HepG2 (cell line): ENCODE measurements at regions not wholly inside any gene's neighbourhood (a gene's known extent, or its start where the extent isn't known, plus 50 kb on each side); places are given as distances from the start of the nearest gene placed in this dataset.

Experiments used
- ATAC-seq: fragments of 200-7000 bp; cut with Tn5 transposase; 3 replicates; pipeline ENCODE4 v1.9.1; 2020; ENCODE audit warnings: mild to moderate bottlenecking, moderate library complexity
- BruUV-seq: library from RNA; stranded (reverse); fragments of 400-500 nt; replicated peaks from 2 replicates; lab custom pipeline; 2021; lab: Mats Ljungman, UMichigan
- CTCF ChIA-PET: fragments of 300-600 bp; formaldehyde crosslinking; extraction: SDS; loops from one replicate; lab custom pipeline; 2021; ENCODE audit warnings: low total read pairs, inconsistent platforms, low intra/inter-chr PET ratio; lab: Yijun Ruan, JAX
- POLR2A ChIA-PET: fragments of 350-600 bp; sonication (Branson Sonifier 250); formaldehyde crosslinking; loops from one replicate; lab custom pipeline; 2020; ENCODE audit warnings: antibody characterized with exemption, inconsistent platforms; lab: Yijun Ruan, JAX
- DNase-seq: peaks from one replicate; pipeline ENCODE4 v3.0.0-alpha.2; 2015; ENCODE audit warnings: low spot score
- FAIRE-seq: peaks from 3 replicates; lab custom pipeline; 2011; peaks lifted over from hg19 to GRCh38; lab: Jason Lieb, UNC
- H2AFZ ChIP-seq: one replicate; pipeline ENCODE4 v1.6.1; 2011; ENCODE audit warnings: low read length, inconsistent platforms
- H3K27ac ChIP-seq: fragments of 300-600 bp; 3 replicates; pipeline ENCODE4 v1.8.0; 2011; ENCODE audit warnings: mixed run types, mild to moderate bottlenecking, mixed read lengths, low read length, inconsistent platforms; ENCODE audit not compliant: insufficient read depth; ENCODE audit errors: extremely low read length
- H3K27me3 ChIP-seq, 2 experiments: fragments of 200-600 bp in 1 of 2; 2 replicates in 1 of 2; 3 replicates in 1 of 2; pipeline versions ENCODE4 v1.6.0 to v1.8.0; 2011; ENCODE audit warnings: low read length in 2 of 2, mild to moderate bottlenecking in 2 of 2, moderate library complexity in 2 of 2, inconsistent platforms in 1 of 2; ENCODE audit not compliant: insufficient read depth in 2 of 2, control insufficient read depth in 1 of 2
- H3K36me3 ChIP-seq, 2 experiments: fragments of 200-600 bp in 1 of 2; replicated peaks in 1 of 2; 2 replicates in 1 of 2; 3 replicates in 1 of 2; pipeline versions ENCODE4 v1.5.1 to v1.8.0; 2011; ENCODE audit warnings: low read length in 2 of 2, inconsistent platforms in 1 of 2; ENCODE audit not compliant: insufficient read depth in 2 of 2, control insufficient read depth in 1 of 2
- H3K4me1 ChIP-seq: 2 replicates; pipeline ENCODE4 v1.5.1; 2012; ENCODE audit warnings: low read length, inconsistent platforms; ENCODE audit not compliant: insufficient read depth
- H3K4me2 ChIP-seq: 2 replicates; pipeline ENCODE4 v1.6.0; 2011; ENCODE audit warnings: low read depth, low read length, inconsistent platforms
- H3K4me3 ChIP-seq, 3 experiments: fragments of 200-600 bp in 1 of 3; sonication (generic), shearing (Covaris generic) in 1 of 3; replicated peaks in 1 of 3; 2 replicates each; pipeline ENCODE4 v1.5.1; 2011 to 2016; ENCODE audit warnings: low read length in 3 of 3, inconsistent platforms in 2 of 3, low read depth in 2 of 3, mild to moderate bottlenecking in 2 of 3, control low read depth in 1 of 3, mixed read lengths in 1 of 3; ENCODE audit not compliant: insufficient read depth in 1 of 3
- H3K79me2 ChIP-seq: one replicate; pipeline ENCODE4 v1.6.1; 2011; ENCODE audit warnings: low read length, inconsistent platforms; ENCODE audit not compliant: insufficient read depth
- H3K9ac ChIP-seq: 2 replicates; pipeline ENCODE4 v1.6.0; 2011; ENCODE audit warnings: mild to moderate bottlenecking, low read depth, low read length, inconsistent platforms; ENCODE audit not compliant: insufficient read depth
- H3K9me3 ChIP-seq: 2 replicates; pipeline ENCODE4 v1.5.1; 2012; ENCODE audit warnings: mild to moderate bottlenecking, low read length
- H4K20me1 ChIP-seq: 2 replicates; pipeline ENCODE4 v1.6.0; 2011; ENCODE audit warnings: inconsistent platforms, mild to moderate bottlenecking, low read length, moderate library complexity; ENCODE audit not compliant: insufficient read depth
- ELF1 ChIP-seq: sonication (generic); formaldehyde crosslinking; IDR thresholded peaks from 2 replicates; pipeline ENCODE4 v1.4.0; 2020; ENCODE audit warnings: missing genetic modification reagents
- FOXA3 ChIP-seq: IDR thresholded peaks from 2 replicates; pipeline ENCODE4 v1.6.1; 2016; ENCODE audit warnings: missing genetic modification reagents, missing compliant biosample characterization
- HNRNPLL ChIP-seq: fragments of 200-400 bp; formaldehyde crosslinking; IDR thresholded peaks from 2 replicates; pipeline ENCODE4 v1.6.1; 2017; ENCODE audit warnings: mild to moderate bottlenecking, low read depth, low read length; ENCODE audit not compliant: poor library complexity, severe bottlenecking
- JUN ChIP-seq: sonication (generic); formaldehyde crosslinking; IDR thresholded peaks from 2 replicates; pipeline ENCODE4 v1.4.0; 2020; ENCODE audit warnings: mild to moderate bottlenecking, missing genetic modification reagents
- MAX ChIP-seq: IDR thresholded peaks from 2 replicates; pipeline ENCODE4 v1.6.1; 2012; ENCODE audit warnings: inconsistent platforms
- MXD3 ChIP-seq: IDR thresholded peaks from 2 replicates; pipeline ENCODE4 v1.6.1; 2016; ENCODE audit warnings: mild to moderate bottlenecking, missing biosample characterization, missing genetic modification reagents
- NFIB ChIP-seq: sonication (generic); formaldehyde crosslinking; IDR thresholded peaks from 2 replicates; pipeline ENCODE4 v1.9.0; 2021; ENCODE audit warnings: missing genetic modification reagents, mild to moderate bottlenecking, borderline replicate concordance
- TBX3 ChIP-seq: fragments of 450-650 bp; IDR thresholded peaks from 2 replicates; pipeline ENCODE4 v1.6.1; 2017; ENCODE audit warnings: antibody characterized with exemption, mild to moderate bottlenecking, inconsistent platforms, borderline replicate concordance
- ZNF746 ChIP-seq: sonication (generic); formaldehyde crosslinking; IDR thresholded peaks from 2 replicates; pipeline ENCODE4 v1.8.0; 2022; ENCODE audit warnings: mild to moderate bottlenecking, missing genetic modification reagents
- ZNF790 ChIP-seq: sonication (generic); formaldehyde crosslinking; IDR thresholded peaks from 2 replicates; pipeline ENCODE4 v1.8.0; 2022; ENCODE audit warnings: missing genetic modification reagents, mild to moderate bottlenecking, borderline replicate concordance
- ZSCAN12 ChIP-seq: sonication (generic); formaldehyde crosslinking; IDR thresholded peaks from 2 replicates; pipeline ENCODE4 v1.9.0; 2021; ENCODE audit warnings: mild to moderate bottlenecking, missing genetic modification reagents
- WGBS: methylation state at CpG from one replicate; pipeline ENCODE4 v1.1.6; 2017; ENCODE audit warnings: low lambda C conversion rate; 5-methylcytosine and 5-hydroxymethylcytosine counted together
- in situ Hi-C: cut with HindIII; loops from 2 replicates; pipeline ENCODE4 v1.10.0; 2017; ENCODE audit warnings: low pct_unique_long_range_greater_than_20kb; ENCODE audit not compliant: extremely low pct_ligation_motif_present
- intact Hi-C: fragments of 100-400 bp; cut with micrococcal nuclease; formaldehyde crosslinking; loops from one replicate; pipeline ENCODE4 v1.10.0; 2022; ENCODE audit not compliant: unreplicated experiment

GRCh38 chr3:36210840-36211651 is 169.3 kb upstream of the STAC start:
- Histone ChIP-seq H3K79me2 (no peaks in the 10 kb centered on the region), H3K9ac (no peak overlapping the region), H3K36me3 (no peaks in the 10 kb centered on the region), H2AFZ (no peak overlapping the region), H3K4me1 (no peaks in the 10 kb centered on the region), H3K9me3 (no peaks in the 10 kb centered on the region), H4K20me1 (no peaks in the 10 kb centered on the region), H3K4me3 (no peak overlapping the region), H3K27me3 (no peaks in the 10 kb centered on the region), H3K4me2 (no peak overlapping the region), H3K27ac (no peak overlapping the region)
- ATAC-seq (no peak), FAIRE-seq (no peak), DNase-seq (no peak)
- intact Hi-C loops (no loop called here), in situ Hi-C loops (no loop called here)
- TF ChIP-seq TBX3: no peak
- TF ChIP-seq ZNF790 (CRISPR knock-in tag): no peak
- TF ChIP-seq ELF1: no peak
- no peak for TF ChIP-seq JUN (CRISPR knock-in tag)
- no peak for TF ChIP-seq ZSCAN12 (CRISPR knock-in tag)
- no peak for TF ChIP-seq FOXA3 (CRISPR knock-in tag)
- TF ChIP-seq NFIB (CRISPR knock-in tag): no peak
- no peak for TF ChIP-seq HNRNPLL
- no peak for TF ChIP-seq MXD3 (CRISPR knock-in tag)
- no peak for TF ChIP-seq MAX
- no peak for TF ChIP-seq ZNF746
- no TSS peak for BruUV-seq
- ChIA-PET POLR2A (no interaction called here), CTCF (no interaction called here)
- 3% methylated on average over 3 of the region's 3 CpGs for WGBS
